ENCODE measurements at regions not wholly inside any gene's neighbourhood (a gene's known extent, or its start where the extent isn't known, plus 50 kb on each side); places are given as distances from the start of the nearest gene placed in this dataset.

DNA sequence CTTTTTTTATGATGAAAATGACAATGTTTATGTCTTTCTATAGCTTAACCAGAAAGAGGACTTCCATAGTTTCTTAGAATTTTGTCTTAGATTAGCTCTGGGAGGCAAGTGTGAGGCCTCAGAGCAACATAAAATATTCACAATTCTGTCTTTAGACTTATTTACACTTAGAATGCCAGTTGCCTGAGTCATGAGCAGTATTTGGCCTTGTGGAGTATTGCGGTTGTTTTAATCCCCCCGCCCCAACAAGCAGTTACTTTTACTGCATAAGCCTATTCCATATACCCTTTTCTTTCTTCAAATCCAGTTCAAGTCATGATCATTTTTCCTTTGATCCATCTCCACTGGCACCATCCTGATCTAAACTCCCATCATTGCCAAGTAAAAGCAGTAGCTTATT, 198.0 kb upstream of the EGFLAM start:
- TF ChIP-seq CTCF (IDR thresholded peaks at IDR 0.05; ENCODE audit: low read depth, low read length) (no peak), POLR2A (IDR thresholded peaks at IDR 0.05; ENCODE audit: extremely low read depth, insufficient read length) (no peak), MAX (IDR thresholded peaks at IDR 0.05; ENCODE audit: low read depth, low read length) (no peak)
